ENCODE measurements at regions not wholly inside any gene's neighbourhood (a gene's known extent, or its start where the extent isn't known, plus 50 kb on each side); places are given as distances from the start of the nearest gene placed in this dataset.
"Not testable (repeated sequence)": the region's sequence is repeated elsewhere in the genome, so short reads cannot be mapped to it uniquely, and the experiment has no call there.

- Histone ChIP-seq H3K27me3 (no peaks in the 10 kb centered on the region), H3K9me3 (no peaks in the 10 kb centered on the region), H3K4me1 (no peaks in the 10 kb centered on the region), H3K4me3 (no peak overlapping the region), H3K27ac (no peak overlapping the region), H3K36me3 (no peaks in the 10 kb centered on the region)
- intact Hi-C loops (cut with DNase I) = no loop called here
- TF ChIP-seq CTCF (IDR thresholded peaks at IDR 0.05) = no peak
- no peak for TF ChIP-seq POLR2AphosphoS5 (IDR thresholded peaks at IDR 0.05; ENCODE audit: insufficient read depth in 1 of 2, low read depth in 1 of 2)
- TF ChIP-seq POLR2A (IDR thresholded peaks at IDR 0.05) = no peak
- no peak for DNase-seq (ENCODE audit: extremely low spot score in 2 of 2)
These were observed 116.3 kb upstream of the RMP24 start for GRCh38 chr18:35856178-35856577.

GRCh38 chr18:35856721-35857120 is 115.8 kb upstream of the RMP24 start:
- H3K36me3 ChIP-seq; H3K9me3 ChIP-seq; H3K4me3 ChIP-seq; intact Hi-C loops (cut with DNase I); H3K27ac ChIP-seq; H3K4me1 ChIP-seq; DNase-seq (ENCODE audit: extremely low spot score in 2 of 2); H3K27me3 ChIP-seq: not testable (repeated sequence)

GRCh38 chr18:35857581-35857980 is 114.9 kb upstream of the RMP24 start:
- intact Hi-C loops (cut with DNase I); DNase-seq (ENCODE audit: extremely low spot score in 2 of 2): not testable (repeated sequence)

GRCh38 chr18:35861367-35862118 is 110.9 kb upstream of the RMP24 start:
- intact Hi-C loops (cut with DNase I) = no loop called here
- no peaks in the 10 kb centered on the region for H3K4me1 ChIP-seq
- peak; percentile 16 to 37 for DNase-seq (ENCODE audit: extremely low spot score in 2 of 2)
- H3K36me3 ChIP-seq = no peaks in the 10 kb centered on the region
- no peaks in the 10 kb centered on the region for H3K27me3 ChIP-seq
- no peak overlapping the region for H3K27ac ChIP-seq
- no peaks in the 10 kb centered on the region for H3K9me3 ChIP-seq
- TF ChIP-seq CTCF (IDR thresholded peaks at IDR 0.05) (no peak), POLR2AphosphoS5 (IDR thresholded peaks at IDR 0.05; ENCODE audit: insufficient read depth in 1 of 2, low read depth in 1 of 2) (no peak), POLR2A (IDR thresholded peaks at IDR 0.05) (no peak)
- H3K4me3 ChIP-seq = no peak overlapping the region

More at GRCh38 chr18:35857581-35857980, 114.9 kb upstream of the RMP24 start:
- H3K36me3 ChIP-seq, H3K27me3 ChIP-seq, H3K27ac ChIP-seq, H3K9me3 ChIP-seq, H3K4me1 ChIP-seq, H3K4me3 ChIP-seq: not testable (repeated sequence)

GRCh38 chr18:35862119-35862640 is 110.3 kb upstream of the RMP24 start:
- no peak for TF ChIP-seq POLR2A (IDR thresholded peaks at IDR 0.05)
- no peak for TF ChIP-seq CTCF (IDR thresholded peaks at IDR 0.05)
- no peak for TF ChIP-seq POLR2AphosphoS5 (IDR thresholded peaks at IDR 0.05; ENCODE audit: insufficient read depth in 1 of 2, low read depth in 1 of 2)
- H3K27ac ChIP-seq = no peak overlapping the region
- no peaks in the 10 kb centered on the region for H3K9me3 ChIP-seq
- intact Hi-C loops (cut with DNase I) = no loop called here
- no peaks in the 10 kb centered on the region for H3K36me3 ChIP-seq
- no peaks in the 10 kb centered on the region for H3K27me3 ChIP-seq
- DNase-seq (ENCODE audit: extremely low spot score in 2 of 2) = peak in 1 of 2 donors; percentile 71
- no peaks in the 10 kb centered on the region for H3K4me1 ChIP-seq
- H3K4me3 ChIP-seq = no peak overlapping the region

DNA sequence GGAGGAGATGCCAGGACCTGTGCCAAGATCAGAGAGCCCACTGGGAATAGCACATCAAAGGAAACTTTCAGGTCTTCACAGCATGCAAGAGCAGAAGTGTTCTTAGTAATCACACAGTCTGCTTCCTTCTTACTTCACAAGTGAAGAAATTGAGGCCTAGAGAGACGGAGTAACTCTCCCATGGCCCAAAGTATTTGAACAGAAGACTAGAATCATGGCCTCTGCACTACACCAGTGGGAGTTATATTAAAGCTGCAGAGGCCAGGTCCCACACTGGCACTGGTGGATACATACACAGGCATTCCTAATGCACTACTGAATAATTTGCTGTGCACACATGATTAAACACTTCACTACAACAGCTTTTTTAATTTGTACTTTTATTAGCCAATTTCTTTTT is 107.6 kb upstream of the RMP24 start:
- Histone ChIP-seq H3K27me3 (no peaks in the 10 kb centered on the region), H3K4me1 (no peaks in the 10 kb centered on the region), H3K9me3 (no peaks in the 10 kb centered on the region), H3K36me3 (no peaks in the 10 kb centered on the region), H3K4me3 (no peak overlapping the region), H3K27ac (no peak overlapping the region)
- TF ChIP-seq POLR2A (IDR thresholded peaks at IDR 0.05) = no peak
- intact Hi-C loops (cut with DNase I) = no loop called here
- peak in 1 of 2 donors; percentile 37 for DNase-seq (ENCODE audit: extremely low spot score in 2 of 2)

Data from vagina (tissue), 2 donors.